Limb (tissue), 2 donors: ENCODE measurements at regions not wholly inside any gene's neighbourhood (a gene's known extent, or its start where the extent isn't known, plus 50 kb on each side); places are given as distances from the start of the nearest gene placed in this dataset.

ENCODE experiments used
- DNase-seq, 2 donors: peaks; one replicate each; pipeline ENCODE4 v3.0.0-alpha.2; 2016; ENCODE audit errors: extremely low spot score in 2 of 2

- DNase-seq = no peak
Observed at GRCh38 chr3:168467115-168467714, 371.5 kb upstream of the GOLIM4 start.

GRCh38 chr3:168461793-168462192, 366.1 kb upstream of the GOLIM4 start:
- DNase-seq = no peak

- no peak for DNase-seq
Observed at GRCh38 chr3:168459226-168459784, 363.6 kb upstream of the GOLIM4 start.

- no peak for DNase-seq
Observed at GRCh38 chr3:168457954-168458539, 362.3 kb upstream of the GOLIM4 start.

- DNase-seq = no peak
Observed at GRCh38 chr3:168455814-168456213, 360.1 kb upstream of the GOLIM4 start.

GRCh38 chr3:168453623-168454022, 357.9 kb upstream of the GOLIM4 start:
- no peak for DNase-seq

- no peak for DNase-seq
Observed at GRCh38 chr3:168443965-168444364, 348.2 kb upstream of the GOLIM4 start.

- no peak for DNase-seq
Observed at GRCh38 chr3:168442502-168442901, 346.8 kb upstream of the GOLIM4 start.

GRCh38 chr3:168436245-168436724, 340.6 kb upstream of the GOLIM4 start:
- no peak for DNase-seq

- no peak for DNase-seq
Observed at GRCh38 chr3:168431491-168431890, 335.8 kb upstream of the GOLIM4 start.

- DNase-seq = no peak
Observed at GRCh38 chr3:168427835-168428475, 332.2 kb upstream of the GOLIM4 start.

GRCh38 chr3:168427156-168427555, 331.4 kb upstream of the GOLIM4 start:
- DNase-seq = no peak

GRCh38 chr3:168425936-168426595, 330.3 kb upstream of the GOLIM4 start:
- no peak for DNase-seq

- no peak for DNase-seq
Observed at GRCh38 chr3:168424059-168424734, 328.5 kb upstream of the GOLIM4 start.

- DNase-seq = no peak
Observed at GRCh38 chr3:168422843-168423242, 327.1 kb upstream of the GOLIM4 start.

- DNase-seq = no peak
Observed at GRCh38 chr3:168419091-168419490, 323.4 kb upstream of the GOLIM4 start.

GRCh38 chr3:168417016-168417415, 321.3 kb upstream of the GOLIM4 start:
- no peak for DNase-seq

GRCh38 chr3:168416446-168416845, 320.7 kb upstream of the GOLIM4 start:
- DNase-seq = no peak

GRCh38 chr3:168414149-168414548, 318.4 kb upstream of the GOLIM4 start:
- DNase-seq = no peak

GRCh38 chr3:168407381-168407780, 311.7 kb upstream of the GOLIM4 start:
- DNase-seq = no peak

GRCh38 chr3:168405288-168405687, 309.6 kb upstream of the GOLIM4 start:
- no peak for DNase-seq
